GM18520 (cell line): ENCODE measurements at regions not wholly inside any gene's neighbourhood (a gene's known extent, or its start where the extent isn't known, plus 50 kb on each side); places are given as distances from the start of the nearest gene placed in this dataset.

Experiments used
- ATAC-seq: cut with Tn5 transposase; IDR thresholded peaks from one replicate; pipeline ENCODE4 v1.9.1; 2021; ENCODE audit not compliant: unreplicated experiment

DNA sequence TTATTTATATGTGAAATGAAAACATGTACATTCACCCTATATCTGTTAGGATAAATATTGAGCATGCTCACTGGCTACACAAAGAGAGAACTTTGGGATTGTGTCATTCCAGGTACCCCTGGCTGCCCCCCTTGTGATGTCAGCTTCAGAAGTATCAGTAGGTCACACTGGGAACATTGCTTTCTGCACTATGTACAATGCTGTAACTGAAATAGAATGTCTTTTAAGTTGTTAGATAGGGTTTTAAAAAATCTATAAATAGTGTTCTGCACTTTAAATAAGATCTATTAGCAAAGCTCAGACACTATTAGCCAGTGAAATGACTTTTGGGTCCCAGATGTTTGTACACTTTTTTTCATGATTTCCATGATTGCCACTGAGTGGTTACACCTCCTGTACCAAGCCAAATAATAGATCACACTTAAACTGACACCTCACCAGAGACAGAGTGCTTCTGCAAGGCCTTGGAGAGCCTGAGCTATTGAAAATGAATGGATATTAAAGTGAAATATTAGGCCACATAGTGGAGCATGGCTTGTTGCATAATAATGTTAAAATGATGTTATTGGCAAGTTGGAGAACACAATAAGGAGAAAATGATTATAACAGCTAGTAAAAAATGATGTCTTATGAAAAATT, 297.0 kb upstream of the NXPH2 start:
- no peak for ATAC-seq

DNA sequence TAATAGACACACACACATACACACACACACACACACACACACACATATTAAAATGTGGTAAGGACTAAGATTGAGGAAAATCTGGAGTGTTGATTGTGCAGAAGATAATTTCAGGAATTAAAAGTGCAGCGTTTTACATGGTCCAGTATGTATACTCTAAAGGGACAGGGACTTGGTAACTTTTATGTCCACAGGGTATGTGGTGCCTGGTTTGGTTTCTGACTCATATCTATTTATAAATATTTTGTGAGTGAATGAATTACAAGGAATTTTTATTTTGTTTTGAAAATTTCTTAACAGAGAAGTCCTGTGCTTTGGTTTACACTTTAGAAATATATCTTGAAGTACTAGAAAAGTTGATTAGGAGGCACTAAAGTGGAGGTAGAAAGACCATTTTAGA, 287.7 kb upstream of the NXPH2 start:
- ATAC-seq: no peak

DNA sequence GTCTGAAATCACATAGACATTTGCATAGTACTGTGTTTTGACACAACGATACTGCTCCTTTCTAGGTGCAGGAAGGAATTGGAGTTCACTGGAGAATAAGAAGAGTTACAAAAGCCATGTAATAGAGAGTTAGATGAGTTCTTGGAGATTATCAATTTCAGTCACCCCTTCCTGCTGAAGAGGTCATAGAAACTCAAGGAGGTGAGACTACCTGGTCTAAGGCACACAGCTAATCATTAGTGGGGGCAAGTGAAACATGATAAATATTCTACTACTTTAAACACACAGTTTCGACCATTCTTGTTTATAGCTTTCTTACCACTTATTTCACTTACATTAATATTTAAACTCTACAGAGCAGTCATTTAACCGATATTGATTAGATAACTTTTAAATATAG, 286.9 kb upstream of the NXPH2 start:
- ATAC-seq: no peak

DNA sequence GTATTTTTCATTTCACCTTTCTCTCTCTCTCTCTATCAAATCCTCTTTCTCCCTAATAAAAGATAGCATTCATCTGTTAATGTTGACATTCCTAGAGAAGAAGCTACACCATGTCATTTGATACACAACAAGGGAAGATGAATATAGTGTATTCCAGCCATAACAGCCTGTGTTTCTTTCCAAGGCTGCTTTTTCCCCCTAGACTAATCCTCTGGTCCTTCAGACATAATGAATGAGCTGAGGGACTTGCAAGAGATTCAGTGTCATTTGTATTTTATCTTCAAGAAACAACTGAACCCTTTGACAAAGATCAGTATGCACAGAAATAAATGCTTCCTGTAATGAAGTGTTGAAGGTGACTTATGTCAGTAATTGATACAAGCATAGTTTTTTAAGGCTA, 284.0 kb upstream of the NXPH2 start:
- no peak for ATAC-seq

DNA sequence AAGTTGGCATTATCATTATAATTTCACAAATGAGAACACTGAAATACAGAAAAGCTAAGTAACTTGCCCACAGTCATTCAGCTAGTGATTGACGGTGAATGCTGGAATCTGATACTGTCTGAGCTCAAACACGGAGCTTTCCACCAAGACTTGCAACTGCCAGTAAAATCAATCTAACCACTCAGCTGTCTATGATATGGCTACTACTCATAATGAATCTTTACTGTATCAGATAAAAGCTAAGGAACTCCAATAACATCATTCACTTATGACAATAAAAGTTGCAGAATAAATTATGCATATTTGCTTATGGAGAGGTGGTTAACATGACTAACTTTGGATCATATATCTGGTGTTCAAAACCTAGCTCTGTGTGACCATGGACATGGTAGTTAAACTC, 279.4 kb upstream of the NXPH2 start:
- no peak for ATAC-seq

DNA sequence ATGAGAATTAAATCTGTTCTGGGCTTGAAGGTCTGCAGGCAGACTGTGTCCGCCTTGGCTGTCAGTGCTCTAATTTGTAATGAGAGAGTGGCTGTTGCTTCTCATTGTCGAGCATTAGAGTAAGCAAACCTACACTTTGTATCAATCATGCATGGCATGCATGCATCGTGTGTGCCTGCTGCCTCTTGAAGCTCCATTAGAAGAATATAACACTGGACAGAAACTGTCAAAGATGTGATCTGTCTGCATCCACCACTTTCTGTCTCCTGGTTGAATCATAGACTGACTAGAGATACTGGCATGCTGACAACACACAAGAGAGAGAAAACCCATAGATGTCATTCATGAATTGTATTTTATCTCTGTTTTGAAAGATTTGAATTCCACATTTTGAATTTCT, 275.0 kb upstream of the NXPH2 start:
- no peak for ATAC-seq

DNA sequence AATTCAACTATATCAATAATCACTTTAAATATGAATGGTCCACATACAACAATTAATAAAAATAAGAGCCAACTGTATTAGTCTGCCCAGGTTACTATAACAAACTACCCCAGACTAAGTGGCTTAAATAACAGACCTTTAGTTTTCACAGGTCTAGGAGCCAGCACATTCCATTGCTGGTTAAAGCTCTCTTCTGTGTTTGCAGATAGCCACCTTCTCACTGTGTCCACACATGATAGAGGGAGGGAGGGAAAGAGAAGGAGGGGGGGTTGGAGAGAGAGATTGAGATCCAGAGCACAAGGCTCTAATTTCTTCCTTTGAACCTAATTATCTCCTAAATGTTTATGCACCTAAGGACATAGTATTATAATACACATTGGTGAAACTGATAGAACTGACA, 267.8 kb upstream of the NXPH2 start:
- ATAC-seq: no peak

DNA sequence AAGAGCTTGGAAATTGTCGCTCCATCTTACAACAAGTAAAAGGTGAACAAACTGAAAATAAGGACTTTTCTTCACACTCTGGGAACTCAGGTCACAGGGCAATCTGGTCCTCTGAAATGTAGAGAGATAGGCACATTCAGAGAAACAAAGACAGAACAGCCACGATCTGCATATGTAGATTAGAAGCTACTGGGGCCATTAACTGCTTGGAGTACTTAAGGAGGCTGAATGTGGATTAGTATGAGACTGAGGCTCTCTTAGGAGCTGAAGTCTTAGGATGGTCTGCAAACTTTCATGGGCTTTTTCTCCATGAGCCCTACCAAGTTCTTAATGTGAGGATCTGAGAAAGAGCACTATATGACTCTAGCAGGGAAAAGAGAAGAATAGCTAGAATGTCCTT, 265.3 kb upstream of the NXPH2 start:
- no peak for ATAC-seq

DNA sequence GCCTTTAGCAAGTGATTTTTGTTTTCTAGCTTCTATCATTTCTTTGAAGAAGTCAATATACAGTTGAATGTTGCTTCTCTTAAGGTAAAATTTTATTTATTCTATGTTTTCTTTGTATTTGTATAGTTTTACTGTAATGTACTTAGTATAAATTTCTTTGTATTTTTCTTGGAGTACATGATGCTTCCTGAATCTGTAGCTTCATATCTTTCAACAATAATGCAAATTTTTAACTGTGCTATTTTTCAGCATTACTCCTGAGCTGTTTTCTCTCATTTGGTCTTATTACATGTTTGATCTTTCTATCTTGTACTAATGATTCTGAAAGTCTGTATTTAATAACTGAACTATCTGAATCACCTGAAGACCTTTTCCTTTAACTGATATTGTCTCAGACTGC, 253.9 kb upstream of the NXPH2 start:
- ATAC-seq: no peak

DNA sequence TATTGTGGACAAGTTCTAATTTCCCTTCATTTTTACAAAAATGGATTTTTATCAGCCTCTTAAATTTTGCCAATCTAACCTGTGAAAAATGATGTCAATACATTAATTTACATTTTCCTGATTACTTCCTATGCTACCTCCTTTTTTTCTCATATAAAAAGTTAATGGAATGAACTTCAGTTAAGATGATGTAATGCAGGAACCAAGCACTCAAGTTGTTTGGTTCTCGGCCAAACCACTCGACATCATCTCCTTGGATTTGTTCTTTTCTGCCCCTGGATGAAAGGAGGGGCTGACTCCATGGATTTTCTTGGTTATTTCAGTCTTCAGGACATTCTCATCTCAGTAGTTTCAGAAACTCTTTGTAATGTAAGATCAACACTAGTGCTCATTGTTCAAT, 253.1 kb upstream of the NXPH2 start:
- no peak for ATAC-seq

DNA sequence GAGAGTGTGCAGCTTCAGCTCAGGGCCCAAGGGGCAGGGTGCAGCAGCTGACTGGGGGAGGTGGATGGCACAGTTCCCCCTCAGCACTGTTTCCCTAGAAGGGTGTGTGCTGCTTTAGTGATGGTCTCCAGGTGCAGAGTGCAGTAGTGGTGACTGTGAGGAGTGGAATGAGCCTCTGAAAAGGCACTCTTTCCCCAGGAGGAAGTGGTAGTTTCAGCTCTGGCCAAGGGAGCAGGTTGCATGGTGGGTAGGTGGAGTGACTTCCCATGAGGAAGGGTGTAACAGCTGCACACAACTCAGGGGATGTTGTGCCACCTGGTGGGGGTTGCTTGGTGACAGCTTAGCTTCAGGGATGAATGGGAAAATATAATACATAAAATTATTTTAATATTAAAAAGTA, 251.5 kb upstream of the NXPH2 start:
- no peak for ATAC-seq

DNA sequence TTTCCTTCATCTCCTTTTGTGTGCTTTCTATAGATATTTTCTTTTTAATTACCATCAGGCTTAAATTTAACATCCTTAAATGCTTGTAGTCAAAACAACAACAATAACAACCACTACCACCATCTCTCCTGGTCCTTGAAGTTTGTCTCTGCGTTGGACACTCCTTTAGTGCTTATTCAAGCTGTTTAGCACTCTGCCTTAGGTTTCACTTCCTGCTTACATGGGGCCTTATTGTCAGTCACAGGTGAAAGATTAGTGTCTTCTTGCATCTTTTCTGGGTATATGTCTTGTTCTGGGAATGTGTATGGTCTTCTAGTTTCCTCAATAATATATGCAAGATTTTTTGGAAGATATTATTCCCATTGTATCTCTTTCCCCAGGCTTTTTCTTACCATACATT, 240.1 kb upstream of the NXPH2 start:
- no peak for ATAC-seq

DNA sequence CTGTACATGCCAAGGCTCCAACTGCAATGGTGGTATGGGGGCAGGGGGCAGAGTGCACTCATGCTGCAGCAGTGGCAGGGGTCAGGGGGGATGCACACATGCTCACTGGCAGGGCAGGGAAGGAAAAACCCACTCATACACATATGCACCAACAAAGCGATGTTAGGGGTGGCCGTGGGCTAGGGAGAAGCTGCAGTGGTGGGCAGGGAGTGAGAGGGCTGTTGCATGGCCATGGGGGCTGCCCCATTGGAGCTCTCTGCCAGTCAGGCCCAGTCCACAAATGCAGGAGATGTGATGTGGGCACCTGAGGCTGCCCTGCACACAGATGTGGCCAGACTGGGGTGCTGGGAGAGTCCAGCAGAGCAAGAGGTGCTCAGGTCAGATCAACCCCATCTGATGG, 238.1 kb upstream of the NXPH2 start:
- no peak for ATAC-seq

DNA sequence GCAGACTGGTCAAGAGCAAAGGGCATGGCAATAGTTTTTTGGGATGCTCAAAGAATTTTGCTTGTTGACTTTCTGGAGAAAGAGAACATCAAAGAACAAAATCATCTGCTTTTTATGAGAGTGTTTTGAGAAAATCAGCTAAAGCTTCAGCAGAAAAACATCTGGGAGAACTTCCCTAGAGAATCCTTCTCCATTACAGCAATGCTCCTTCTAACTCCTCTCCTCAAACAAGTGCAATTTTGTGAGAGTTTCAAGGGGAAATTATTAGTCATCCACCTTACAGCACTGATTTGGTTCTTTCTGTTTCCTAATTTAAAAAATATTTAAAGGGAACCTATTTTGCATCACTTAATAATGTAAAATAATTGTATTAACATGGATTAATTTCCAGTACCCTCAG, 226.9 kb upstream of the NXPH2 start:
- ATAC-seq: no peak

DNA sequence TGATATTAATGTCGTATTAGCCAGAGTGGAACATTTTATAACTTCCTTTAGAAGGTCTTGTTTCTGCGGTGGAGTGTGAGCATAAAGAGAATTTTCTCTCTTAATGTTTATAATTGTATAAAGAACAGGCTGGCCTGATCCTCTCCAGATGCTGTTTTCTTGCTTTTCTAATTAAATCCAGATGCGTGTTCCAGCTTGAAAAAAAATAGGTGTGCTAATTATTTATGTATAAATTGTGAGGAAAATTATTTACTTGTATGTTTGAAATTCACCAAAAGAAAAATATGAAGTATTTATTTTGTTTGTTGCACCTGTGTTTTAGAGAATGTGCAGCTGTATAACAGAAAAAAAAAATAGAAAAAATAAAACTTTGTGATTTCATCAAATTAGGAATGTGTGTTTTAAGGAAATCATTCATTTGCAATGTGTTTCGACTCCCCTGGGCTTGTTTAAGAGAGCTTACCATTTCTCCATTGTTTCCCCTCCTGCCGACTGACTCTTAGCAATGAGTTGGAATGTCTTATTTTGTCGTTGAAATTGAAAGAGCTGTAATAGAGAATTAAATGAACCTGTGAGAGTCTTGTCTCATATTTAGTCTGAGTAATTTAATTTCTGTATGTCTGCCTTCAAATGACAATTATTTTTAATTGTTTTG, 220.1 kb upstream of the NXPH2 start:
- no peak for ATAC-seq

DNA sequence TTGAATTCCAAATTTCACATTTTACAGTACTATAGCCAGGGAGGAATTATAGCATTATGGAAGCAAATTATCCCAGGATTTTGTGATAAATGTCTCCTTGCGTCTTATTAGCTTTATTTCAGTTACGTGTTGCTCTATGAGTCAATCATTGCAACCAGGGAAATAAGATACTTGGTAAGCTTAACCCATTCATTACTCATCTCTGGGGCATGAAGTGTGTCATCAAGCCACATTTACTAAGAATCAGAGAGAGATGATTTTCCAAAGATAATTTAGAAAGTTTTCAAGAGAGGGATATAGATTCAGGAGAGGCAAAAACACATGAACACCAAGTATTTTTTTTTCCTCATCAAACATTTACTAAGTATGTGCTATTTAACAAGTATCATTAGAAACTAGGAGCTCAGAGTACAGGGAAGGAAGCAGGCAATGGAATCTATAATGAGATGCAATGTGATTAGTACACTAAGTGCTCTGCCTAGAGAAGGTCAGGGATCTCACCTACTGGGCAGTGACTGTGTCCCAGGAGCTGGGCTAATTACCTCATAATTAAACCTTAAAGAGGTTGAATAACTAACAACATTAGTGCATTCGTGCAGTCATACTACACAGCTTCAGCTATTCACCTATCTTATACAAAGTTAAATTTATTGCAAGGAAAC, 217.8 kb upstream of the NXPH2 start:
- no peak for ATAC-seq

DNA sequence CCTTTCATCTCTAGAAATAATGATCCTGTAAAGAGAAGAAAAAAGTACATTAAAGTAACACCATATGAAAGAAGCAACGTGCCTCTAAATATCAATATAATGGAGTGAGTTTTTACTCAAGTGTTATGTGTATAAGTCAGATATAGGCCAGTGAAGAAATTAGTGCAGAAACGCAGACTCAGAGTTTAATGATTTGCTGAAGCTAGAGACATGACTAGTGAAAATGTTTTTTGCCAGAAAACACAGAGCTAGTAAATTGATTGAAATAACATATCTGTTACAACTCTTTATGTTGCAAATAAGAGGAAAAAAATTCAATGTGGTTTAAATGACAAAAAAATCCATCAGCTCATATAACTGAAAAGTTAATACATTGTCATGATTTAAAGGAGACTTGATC, 217.2 kb upstream of the NXPH2 start:
- ATAC-seq: no peak

DNA sequence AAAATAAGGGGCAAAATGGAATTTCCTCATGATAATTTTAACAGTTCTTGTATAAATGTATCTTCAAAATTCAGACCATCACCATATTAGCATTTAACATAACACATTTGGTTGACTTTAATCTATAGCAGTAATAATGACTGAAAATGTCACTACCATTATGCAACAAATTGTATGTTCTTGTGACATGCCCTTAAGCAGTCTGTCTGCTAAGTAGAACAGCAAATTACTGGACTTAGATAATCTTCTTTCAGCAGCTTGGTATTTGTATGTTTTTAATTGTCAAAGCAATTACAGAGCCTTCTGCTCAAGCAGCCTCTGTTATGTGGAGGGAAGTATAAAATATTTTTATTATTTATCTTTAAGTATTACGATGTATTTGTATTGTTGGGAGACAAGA, 214.3 kb upstream of the NXPH2 start:
- no peak for ATAC-seq

DNA sequence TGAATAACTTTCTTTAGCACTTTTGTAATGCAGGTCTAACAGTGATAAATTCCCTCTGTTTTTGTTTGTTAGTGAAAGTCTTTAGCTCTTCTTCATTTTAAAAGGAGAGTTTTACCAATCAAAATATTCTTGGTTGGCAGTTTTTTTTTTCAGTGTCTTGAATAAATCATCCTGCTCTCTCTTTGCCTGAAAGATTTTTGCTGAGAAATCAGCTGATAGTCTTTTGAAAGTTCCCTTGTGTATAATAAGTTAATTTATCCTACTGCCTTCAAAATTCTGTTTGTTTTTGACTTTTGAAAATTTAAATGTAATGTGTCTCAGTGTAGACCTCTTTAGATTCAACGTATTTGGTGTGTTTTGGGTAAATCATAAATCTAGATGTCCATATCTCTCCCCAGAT, 205.7 kb upstream of the NXPH2 start:
- ATAC-seq: no peak

DNA sequence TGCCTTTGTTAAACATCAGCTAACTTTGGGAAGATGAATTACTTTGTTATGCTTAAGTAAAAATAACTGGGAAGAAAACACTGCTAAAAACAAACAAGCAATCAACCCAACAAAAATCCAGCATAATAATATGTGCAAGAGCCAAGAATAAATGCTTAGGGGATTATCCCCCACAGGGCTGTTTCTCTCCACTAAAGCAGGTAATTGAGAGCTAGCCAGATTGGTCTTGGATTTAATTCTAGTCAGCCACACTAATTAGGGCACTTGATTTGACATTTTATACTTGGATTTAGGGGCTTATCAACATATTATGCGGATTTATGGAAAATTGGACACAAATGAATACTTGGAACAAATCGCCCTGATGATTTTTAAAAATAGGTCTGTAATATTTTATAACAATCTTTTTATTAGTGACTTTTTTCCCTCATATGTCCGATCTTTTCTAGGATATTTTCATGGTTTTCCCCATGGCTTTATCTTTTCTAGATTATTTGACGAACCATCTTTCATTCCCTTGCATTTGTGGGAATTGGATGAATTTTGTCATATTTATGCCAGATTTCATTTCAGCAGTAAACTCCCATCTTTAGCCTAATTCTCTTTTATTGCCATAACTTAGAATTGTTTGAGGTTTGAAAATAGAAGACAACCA, 199.1 kb upstream of the NXPH2 start:
- ATAC-seq: no peak

DNA sequence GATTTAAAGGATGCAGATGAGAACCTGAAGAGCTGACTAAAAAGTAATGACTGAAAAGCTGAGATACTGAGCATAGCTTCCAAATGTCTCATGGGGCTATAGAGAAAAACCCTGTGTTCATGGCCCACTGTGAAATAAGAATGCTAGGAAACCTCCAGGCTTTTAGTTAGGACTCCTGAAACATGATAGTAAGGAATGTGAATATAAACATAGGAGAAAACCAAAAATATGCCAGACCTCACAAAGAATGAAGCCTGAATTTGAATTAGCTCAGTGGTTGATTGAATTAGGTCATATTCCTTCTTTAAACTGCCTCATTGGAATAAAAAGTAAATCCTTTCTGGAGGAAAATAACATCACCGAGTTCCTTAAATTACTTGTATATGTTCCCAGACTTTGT, 194.5 kb upstream of the NXPH2 start:
- no peak for ATAC-seq

DNA sequence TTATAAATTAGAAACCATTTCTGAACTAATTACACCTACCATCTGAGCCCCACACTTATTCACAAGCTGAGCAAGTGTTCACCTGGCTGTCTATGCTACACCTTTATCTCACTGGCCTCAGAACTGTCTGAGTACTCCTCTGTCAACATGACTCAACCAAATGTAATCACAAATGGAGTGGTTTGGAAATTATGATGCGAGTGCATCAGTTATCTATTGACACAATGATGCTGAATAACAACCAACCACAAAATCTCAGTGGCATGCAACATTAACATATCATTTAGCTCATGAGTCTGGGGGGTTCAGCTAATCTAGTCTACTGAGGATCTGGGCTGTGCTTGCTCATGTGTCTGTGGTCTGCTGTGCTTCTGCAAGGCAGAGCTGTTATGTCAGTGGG, 184.2 kb upstream of the NXPH2 start:
- ATAC-seq: no peak
